Vagina (tissue), 2 donors: ENCODE measurements at regions not wholly inside any gene's neighbourhood (a gene's known extent, or its start where the extent isn't known, plus 50 kb on each side); places are given as distances from the start of the nearest gene placed in this dataset.
A peak's percentile ranks its signal among the peaks of the same experiment; 100 is the strongest.

ENCODE experiments used
- DNase-seq, 2 donors: peaks; one replicate each; pipeline ENCODE4 v3.0.0-alpha.2; 2017; ENCODE audit errors: extremely low spot score in 2 of 2
- H3K27ac ChIP-seq: fragments of 200-600 bp; sonication (generic); one replicate; pipeline ENCODE4 v1.5.1; 2019
- H3K27me3 ChIP-seq: fragments of 200-600 bp; sonication (generic); one replicate; pipeline ENCODE4 v1.5.1; 2019
- H3K36me3 ChIP-seq, 2 donors: fragments of 200-600 bp; sonication (generic); one replicate each; pipeline ENCODE4 v1.5.1; 2017 to 2019
- H3K4me1 ChIP-seq: fragments of 200-600 bp; sonication (generic); one replicate; pipeline ENCODE4 v1.5.1; 2019
- H3K4me3 ChIP-seq, 2 donors: fragments of 200-600 bp; sonication (generic); 1 replicate in 1 of 2; 2 replicates in 1 of 2; pipeline ENCODE4 v1.5.1; 2016 to 2019
- H3K9me3 ChIP-seq: fragments of 200-600 bp; sonication (generic); one replicate; pipeline ENCODE4 v1.5.1; 2019
- CTCF ChIP-seq, 3 experiments: fragments of 450-650 bp in 2 of 3; fragments of 200-600 bp in 1 of 3; sonication (generic) in 1 of 3; IDR thresholded peaks; one replicate each; pipeline ENCODE4 v1.5.1; 2017 to 2019; ENCODE audit warnings: antibody characterized with exemption in 3 of 3, mild to moderate bottlenecking in 2 of 3, moderate library complexity in 2 of 3
- POLR2A ChIP-seq, 2 donors: fragments of 450-650 bp; IDR thresholded peaks; one replicate each; pipeline ENCODE4 v1.6.1; 2017; ENCODE audit warnings: antibody characterized with exemption in 2 of 2, mild to moderate bottlenecking in 2 of 2, moderate library complexity in 2 of 2
- POLR2AphosphoS5 ChIP-seq, 2 donors: sonication (generic); formaldehyde crosslinking; IDR thresholded peaks; one replicate each; pipeline ENCODE4 v1.9.0; 2017; ENCODE audit warnings: antibody characterized with exemption in 2 of 2, mild to moderate bottlenecking in 2 of 2, low read depth in 1 of 2; ENCODE audit not compliant: insufficient read depth in 1 of 2
- intact Hi-C: fragments of 100-400 bp; cut with DNase I; formaldehyde crosslinking; loops from one replicate; pipeline ENCODE4 v1.15.1; 2023

- intact Hi-C loops: no loop called here
- H3K27ac ChIP-seq: no peak overlapping the region
- no peak overlapping the region for H3K4me3 ChIP-seq
- H3K4me1 ChIP-seq: no peaks in the 10 kb centered on the region
- no peaks in the 10 kb centered on the region for H3K9me3 ChIP-seq
- no peak for TF ChIP-seq POLR2AphosphoS5 (IDR thresholded peaks at IDR 0.05; ENCODE audit: insufficient read depth in 1 of 2, low read depth in 1 of 2)
- no peak for TF ChIP-seq POLR2A (IDR thresholded peaks at IDR 0.05)
- no peak for TF ChIP-seq CTCF (IDR thresholded peaks at IDR 0.05)
- H3K36me3 ChIP-seq: no peaks in the 10 kb centered on the region
- H3K27me3 ChIP-seq: no peaks in the 10 kb centered on the region
- peak in 1 of 2 donors; percentile 5 for DNase-seq
Observed at GRCh38 chr5:173515526-173515925, 100.9 kb downstream of the BOD1 start.

DNA sequence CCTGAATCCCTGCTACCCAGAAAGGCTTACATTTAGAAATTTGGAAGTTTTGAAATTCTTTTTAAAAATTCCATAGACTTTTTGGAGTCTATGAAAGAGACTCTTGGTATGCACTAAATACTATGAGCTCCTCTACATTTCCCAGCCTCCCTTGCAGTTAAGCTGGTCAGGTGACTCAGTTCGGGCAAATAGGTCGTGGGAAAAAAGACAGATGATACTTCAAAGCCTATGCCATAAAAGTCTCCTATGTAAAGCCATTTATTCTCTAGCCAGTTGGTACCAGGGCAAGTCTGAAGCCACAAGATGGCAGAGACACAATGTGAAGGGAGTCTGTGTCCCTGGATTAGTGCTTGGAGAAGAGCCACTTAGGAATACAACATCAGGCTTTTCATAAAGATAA is 101.8 kb downstream of the BOD1 start:
- no peaks in the 10 kb centered on the region for H3K9me3 ChIP-seq
- no peaks in the 10 kb centered on the region for H3K4me1 ChIP-seq
- TF ChIP-seq CTCF (IDR thresholded peaks at IDR 0.05) (no peak), POLR2A (IDR thresholded peaks at IDR 0.05) (no peak), POLR2AphosphoS5 (IDR thresholded peaks at IDR 0.05; ENCODE audit: insufficient read depth in 1 of 2, low read depth in 1 of 2) (no peak)
- peak in 1 of 2 donors; percentile 13 for DNase-seq
- H3K4me3 ChIP-seq: no peak overlapping the region
- H3K27ac ChIP-seq: no peak overlapping the region
- intact Hi-C loops: no loop called here
- no peaks in the 10 kb centered on the region for H3K27me3 ChIP-seq
- H3K36me3 ChIP-seq: no peaks in the 10 kb centered on the region

- intact Hi-C loops: no loop called here
- Histone ChIP-seq H3K4me1 (no peaks in the 10 kb centered on the region), H3K4me3 (no peak overlapping the region), H3K9me3 (no peaks in the 10 kb centered on the region), H3K27ac (no peak overlapping the region), H3K27me3 (no peaks in the 10 kb centered on the region), H3K36me3 (no peaks in the 10 kb centered on the region)
- no peak for DNase-seq
- no peak for TF ChIP-seq POLR2A (IDR thresholded peaks at IDR 0.05)
- TF ChIP-seq POLR2AphosphoS5 (IDR thresholded peaks at IDR 0.05; ENCODE audit: insufficient read depth in 1 of 2, low read depth in 1 of 2): no peak
- no peak for TF ChIP-seq CTCF (IDR thresholded peaks at IDR 0.05)
Observed at GRCh38 chr5:173513521-173513991, 102.9 kb downstream of the BOD1 start.

DNA sequence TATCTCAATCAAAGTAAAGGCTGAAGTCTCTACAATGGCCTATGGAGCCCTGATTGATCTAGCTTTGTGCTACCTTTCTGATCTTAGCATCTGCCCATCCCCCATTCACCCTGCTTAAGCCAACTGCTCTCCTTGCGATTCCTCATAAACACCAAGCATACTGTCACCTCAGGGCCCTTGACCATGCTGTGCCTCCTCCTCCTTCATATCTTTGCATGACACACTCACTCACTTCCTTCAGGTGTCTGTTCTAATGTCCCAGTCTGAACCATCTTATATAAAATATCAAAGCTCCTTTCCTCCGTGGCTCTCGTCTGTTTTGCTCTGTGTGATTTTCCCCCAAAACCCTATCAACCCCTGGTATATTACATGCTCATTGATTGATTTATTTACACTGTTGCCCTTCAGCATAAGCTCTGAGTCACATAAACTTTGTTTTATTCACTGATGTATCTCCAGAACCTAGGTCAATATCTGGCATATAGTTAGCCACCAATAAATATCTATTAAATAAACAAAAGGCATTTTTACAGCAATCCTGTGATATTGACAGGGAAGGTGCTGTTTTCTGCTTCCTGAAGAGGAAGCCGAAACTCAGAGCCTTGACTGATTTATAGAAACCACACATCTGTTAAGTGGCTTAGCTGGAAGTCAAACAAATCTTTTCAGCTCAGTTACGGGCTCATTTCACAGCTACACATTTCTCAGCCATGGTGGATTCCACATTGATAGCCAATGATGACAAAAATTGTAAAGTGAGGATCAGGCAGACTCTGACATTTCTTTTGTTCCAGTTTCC is 103.6 kb downstream of the BOD1 start:
- Histone ChIP-seq H3K4me3 (no peak overlapping the region), H3K36me3 (no peaks in the 10 kb centered on the region), H3K9me3 (no peaks in the 10 kb centered on the region), H3K27me3 (no peaks in the 10 kb centered on the region), H3K27ac (no peak overlapping the region), H3K4me1 (no peaks in the 10 kb centered on the region)
- intact Hi-C loops: no loop called here
- DNase-seq: peak in 1 of 2 donors; percentile 60
- TF ChIP-seq POLR2A (IDR thresholded peaks at IDR 0.05) (no peak), CTCF (IDR thresholded peaks at IDR 0.05) (no peak), POLR2AphosphoS5 (IDR thresholded peaks at IDR 0.05; ENCODE audit: insufficient read depth in 1 of 2, low read depth in 1 of 2) (no peak)

- H3K9me3 ChIP-seq: no peaks in the 10 kb centered on the region
- H3K36me3 ChIP-seq: no peaks in the 10 kb centered on the region
- intact Hi-C loops: no loop called here
- H3K4me1 ChIP-seq: no peaks in the 10 kb centered on the region
- no peak for DNase-seq
- no peaks in the 10 kb centered on the region for H3K27me3 ChIP-seq
- no peak overlapping the region for H3K4me3 ChIP-seq
- no peak overlapping the region for H3K27ac ChIP-seq
- TF ChIP-seq POLR2AphosphoS5 (IDR thresholded peaks at IDR 0.05; ENCODE audit: insufficient read depth in 1 of 2, low read depth in 1 of 2) (no peak), POLR2A (IDR thresholded peaks at IDR 0.05) (no peak), CTCF (IDR thresholded peaks at IDR 0.05) (no peak)
Observed at GRCh38 chr5:173509060-173509459, 107.4 kb downstream of the BOD1 start.
